Endothelial cell of umbilical vein (primary cell): ENCODE measurements at regions not wholly inside any gene's neighbourhood (a gene's known extent, or its start where the extent isn't known, plus 50 kb on each side); places are given as distances from the start of the nearest gene placed in this dataset.

Experiments used
- BruUV-seq: library from RNA; stranded (reverse); fragments of 400-500 nt; replicated peaks from 2 replicates; lab custom pipeline; 2021; lab: Mats Ljungman, UMichigan
- CTCF ChIA-PET: fragments of 300-600, 350-600 bp; sonication (Branson Sonifier 250); formaldehyde crosslinking; loops from one replicate; lab custom pipeline; 2021; ENCODE audit warnings: antibody characterized with exemption, inconsistent platforms; lab: Charles Lee
- POLR2A ChIA-PET: fragments of 300-600, 350-600 bp; sonication (Branson Sonifier 250); formaldehyde crosslinking; loops from one replicate; lab custom pipeline; 2021; ENCODE audit warnings: antibody characterized with exemption, inconsistent platforms; lab: Charles Lee
- DNase-seq: peaks from one replicate; pipeline ENCODE4 v3.0.0-alpha.2; 2011; ENCODE audit warnings: low read depth, low spot score
- FAIRE-seq: peaks from 2 replicates; lab custom pipeline; 2011; peaks lifted over from hg19 to GRCh38; lab: Jason Lieb, UNC
- H2AFZ ChIP-seq: 2 replicates; pipeline ENCODE4 v1.6.0; 2012; ENCODE audit warnings: low read depth, low read length, control low read depth, inconsistent platforms
- H3K27ac ChIP-seq: 2 replicates; pipeline ENCODE4 v1.5.1; 2011; ENCODE audit warnings: low read depth, mild to moderate bottlenecking, control low read depth, low read length, moderate library complexity; ENCODE audit not compliant: insufficient read depth
- H3K27me3 ChIP-seq, 2 experiments: 2 replicates each; pipeline versions ENCODE4 v1.6.0 to v1.6.1; 2011; ENCODE audit warnings: low read length in 2 of 2, mixed read lengths in 1 of 2; ENCODE audit not compliant: control insufficient read depth in 2 of 2, insufficient read depth in 2 of 2
- H3K36me3 ChIP-seq, 2 experiments: 2 replicates in 1 of 2; 3 replicates in 1 of 2; pipeline ENCODE4 v1.5.1; 2011; ENCODE audit warnings: low read length in 2 of 2, mild to moderate bottlenecking in 1 of 2, moderate library complexity in 1 of 2; ENCODE audit not compliant: control insufficient read depth in 2 of 2, insufficient read depth in 2 of 2; ENCODE audit errors: extremely low read depth in 1 of 2
- H3K4me1 ChIP-seq: 3 replicates; pipeline ENCODE4 v1.5.1; 2011; ENCODE audit warnings: mild to moderate bottlenecking, low read length; ENCODE audit not compliant: control insufficient read depth, insufficient read depth; ENCODE audit errors: extremely low read depth
- H3K4me2 ChIP-seq: 2 replicates; pipeline ENCODE4 v1.6.1; 2011; ENCODE audit warnings: low read length, control low read depth, mixed read lengths; ENCODE audit not compliant: insufficient read depth
- H3K4me3 ChIP-seq, 3 experiments: fragments of 200-600 bp in 1 of 3; sonication (generic), shearing (Covaris generic) in 1 of 3; replicated peaks in 1 of 3; 2 replicates each; pipeline ENCODE4 v1.5.1; 2011 to 2016; ENCODE audit warnings: control low read depth in 3 of 3, low read length in 3 of 3, mild to moderate bottlenecking in 2 of 3, inconsistent platforms in 1 of 3, low read depth in 1 of 3, moderate library complexity in 1 of 3; ENCODE audit not compliant: insufficient read depth in 1 of 3
- H3K79me2 ChIP-seq: 2 replicates; pipeline ENCODE4 v1.6.0; 2012; ENCODE audit warnings: low read length, inconsistent platforms; ENCODE audit not compliant: control insufficient read depth, insufficient read depth
- H3K9ac ChIP-seq: replicated peaks from 2 replicates; pipeline ENCODE3; 2011; ENCODE audit warnings: low read length, control low read depth; ENCODE audit not compliant: insufficient read depth; ENCODE audit errors: extremely low read depth
- H3K9me1 ChIP-seq: replicated peaks from 3 replicates; pipeline ENCODE4 v1.6.0; 2011; ENCODE audit warnings: mild to moderate bottlenecking, low read length; ENCODE audit not compliant: control insufficient read depth, insufficient read depth; ENCODE audit errors: extremely low read depth
- H3K9me3 ChIP-seq: replicated peaks from 2 replicates; pipeline ENCODE4 v1.5.1; 2012; ENCODE audit warnings: low read length, inconsistent platforms; ENCODE audit not compliant: control insufficient read depth, insufficient read depth
- H4K20me1 ChIP-seq: replicated peaks from 2 replicates; pipeline ENCODE3; 2011; ENCODE audit warnings: mild to moderate bottlenecking, low read length; ENCODE audit not compliant: control insufficient read depth, insufficient read depth; ENCODE audit errors: extremely low read depth
- EZH2 ChIP-seq: IDR thresholded peaks from 2 replicates; pipeline ENCODE4 v1.6.1; 2012; ENCODE audit warnings: borderline replicate concordance, low read depth, mild to moderate bottlenecking, moderate library complexity, low read length, inconsistent platforms; ENCODE audit not compliant: severe bottlenecking
- FOS ChIP-seq: IDR thresholded peaks from 2 replicates; pipeline ENCODE4 v1.6.1; 2011; ENCODE audit warnings: mild to moderate bottlenecking, low read length, moderate library complexity, borderline replicate concordance; ENCODE audit not compliant: insufficient read depth
- GATA2 ChIP-seq: IDR thresholded peaks from 2 replicates; pipeline ENCODE4 v1.7.0; 2011; ENCODE audit warnings: low read depth, mild to moderate bottlenecking, moderate library complexity, mixed read lengths, low read length; ENCODE audit not compliant: insufficient read length, insufficient read depth
- JUN ChIP-seq: IDR thresholded peaks from 2 replicates; pipeline ENCODE4 v1.6.1; 2011; ENCODE audit warnings: borderline replicate concordance, low read depth; ENCODE audit not compliant: insufficient read length, insufficient read depth
- MYC ChIP-seq: IDR thresholded peaks from one replicate; pipeline ENCODE4 v1.6.1; 2011; ENCODE audit warnings: mild to moderate bottlenecking, low read depth, low read length
- POLR2A ChIP-seq: IDR thresholded peaks from 2 replicates; pipeline ENCODE4 v1.6.1; 2012; ENCODE audit warnings: low read depth, mild to moderate bottlenecking, control low read depth, low read length
- POLR2AphosphoS5 ChIP-seq: IDR thresholded peaks from 2 replicates; pipeline ENCODE4 v1.6.1; 2012; ENCODE audit warnings: low read depth, mild to moderate bottlenecking, control low read depth, low read length, moderate library complexity; ENCODE audit not compliant: insufficient read depth
- dilution Hi-C: fragments of 300-500 bp; cut with MboI; formaldehyde crosslinking; loops from one replicate; pipeline ENCODE4 v1.15.0; 2019; ENCODE audit warnings: low sequenced_read_pairs; ENCODE audit not compliant: extremely low pct_ligation_motif_present
- intact Hi-C: fragments of 100-400 bp; cut with micrococcal nuclease; formaldehyde crosslinking; loops from one replicate; pipeline ENCODE4 v1.10.0; 2022
- TF ChIP-seq, protein P1 (sequence below), 2 donors: IDR thresholded peaks; 1 replicate in 1 of 2; 2 replicates in 1 of 2; pipeline ENCODE4 v1.5.1; 2011; ENCODE audit warnings: low read length in 2 of 2, mild to moderate bottlenecking in 2 of 2, moderate library complexity in 2 of 2, control low read depth in 1 of 2, inconsistent platforms in 1 of 2, low read depth in 1 of 2; ENCODE audit not compliant: insufficient read depth in 1 of 2; ENCODE audit errors: extremely low read depth in 1 of 2
- TF ChIP-seq, protein P2 (sequence below): IDR thresholded peaks from 2 replicates; pipeline ENCODE4 v1.6.1; 2011; ENCODE audit not compliant: insufficient read depth, insufficient read length

DNA sequence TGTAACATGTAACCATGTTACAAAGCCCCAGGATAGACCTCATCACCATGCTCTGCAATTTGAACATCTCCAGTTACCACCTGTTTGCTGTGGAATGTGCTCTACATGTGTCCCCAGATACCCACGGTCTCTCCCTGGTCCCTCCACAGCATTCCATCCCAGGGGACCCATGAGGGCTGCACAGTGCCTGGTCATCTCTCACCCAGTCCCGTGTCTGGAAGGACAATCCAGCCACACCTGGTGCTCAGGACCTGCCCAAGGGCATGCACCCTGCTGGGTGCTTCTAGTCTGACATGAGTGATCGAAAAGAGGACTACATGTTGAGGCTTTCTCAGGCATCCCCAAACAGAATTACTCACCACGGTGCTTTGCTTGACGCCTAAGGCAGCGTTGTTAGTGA, 119.6 kb upstream of the ATP10A start:
- dilution Hi-C loops (no loop called here), intact Hi-C loops (no loop called here)
- Histone ChIP-seq H3K4me1 (no peaks in the 10 kb centered on the region), H3K36me3 (no peaks in the 10 kb centered on the region), H3K27ac (no peak overlapping the region), H3K79me2 (no peaks in the 10 kb centered on the region), H3K4me3 (no peak overlapping the region), H3K9me3 (peaks cover 10% of the 10 kb centered on the region), H2AFZ (no peak overlapping the region), H3K27me3 (no peaks in the 10 kb centered on the region), H3K9ac (no peak overlapping the region), H3K4me2 (no peak overlapping the region), H4K20me1 (no peaks in the 10 kb centered on the region), H3K9me1 (no peaks in the 10 kb centered on the region)
- POLR2A ChIA-PET: no interaction called here
- DNase-seq (no peak), FAIRE-seq (no peak)
- TF ChIP-seq, protein P1, sequence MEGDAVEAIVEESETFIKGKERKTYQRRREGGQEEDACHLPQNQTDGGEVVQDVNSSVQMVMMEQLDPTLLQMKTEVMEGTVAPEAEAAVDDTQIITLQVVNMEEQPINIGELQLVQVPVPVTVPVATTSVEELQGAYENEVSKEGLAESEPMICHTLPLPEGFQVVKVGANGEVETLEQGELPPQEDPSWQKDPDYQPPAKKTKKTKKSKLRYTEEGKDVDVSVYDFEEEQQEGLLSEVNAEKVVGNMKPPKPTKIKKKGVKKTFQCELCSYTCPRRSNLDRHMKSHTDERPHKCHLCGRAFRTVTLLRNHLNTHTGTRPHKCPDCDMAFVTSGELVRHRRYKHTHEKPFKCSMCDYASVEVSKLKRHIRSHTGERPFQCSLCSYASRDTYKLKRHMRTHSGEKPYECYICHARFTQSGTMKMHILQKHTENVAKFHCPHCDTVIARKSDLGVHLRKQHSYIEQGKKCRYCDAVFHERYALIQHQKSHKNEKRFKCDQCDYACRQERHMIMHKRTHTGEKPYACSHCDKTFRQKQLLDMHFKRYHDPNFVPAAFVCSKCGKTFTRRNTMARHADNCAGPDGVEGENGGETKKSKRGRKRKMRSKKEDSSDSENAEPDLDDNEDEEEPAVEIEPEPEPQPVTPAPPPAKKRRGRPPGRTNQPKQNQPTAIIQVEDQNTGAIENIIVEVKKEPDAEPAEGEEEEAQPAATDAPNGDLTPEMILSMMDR (IDR thresholded peaks at IDR 0.05; ENCODE audit: extremely low read depth in 1 of 2, insufficient read depth in 1 of 2, low read depth in 1 of 2, low read length in 2 of 2): no peak
- TF ChIP-seq MYC (no peak), JUN (no peak), POLR2AphosphoS5 (no peak), FOS (no peak), EZH2 (no peak), GATA2 (no peak), POLR2A (no peak)
- TF ChIP-seq, protein P2, sequence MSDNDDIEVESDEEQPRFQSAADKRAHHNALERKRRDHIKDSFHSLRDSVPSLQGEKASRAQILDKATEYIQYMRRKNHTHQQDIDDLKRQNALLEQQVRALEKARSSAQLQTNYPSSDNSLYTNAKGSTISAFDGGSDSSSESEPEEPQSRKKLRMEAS: no peak
- BruUV-seq: no TSS peak
- CTCF ChIA-PET: no interaction called here
